A673 (cell line): ENCODE measurements at regions not wholly inside any gene's neighbourhood (a gene's known extent, or its start where the extent isn't known, plus 50 kb on each side); places are given as distances from the start of the nearest gene placed in this dataset.
"Not testable (repeated sequence)": the region's sequence is repeated elsewhere in the genome, so short reads cannot be mapped to it uniquely, and the experiment has no call there.

Experiments used
- BruUV-seq: library from RNA; stranded (reverse); fragments of 400-500 nt; replicated peaks from 2 replicates; lab custom pipeline; 2021; lab: Mats Ljungman, UMichigan
- CTCF ChIA-PET: fragments of 300-600 bp; sonication (Branson Sonifier 250); formaldehyde crosslinking; loops from one replicate; lab custom pipeline; 2022; ENCODE audit warnings: antibody characterized with exemption; lab: Charles Lee
- POLR2A ChIA-PET: fragments of 300-600 bp; sonication (Branson Sonifier 250); formaldehyde crosslinking; loops from one replicate; lab custom pipeline; 2022; ENCODE audit warnings: antibody characterized with exemption; ENCODE audit not compliant: low non-redundant PET; lab: Charles Lee
- DNase-seq: peaks from one replicate; pipeline ENCODE4 v3.0.0-alpha.2; 2015; ENCODE audit warnings: low spot score
- H3K27ac ChIP-seq: fragments of 200-600 bp; sonication (generic); 2 replicates; pipeline ENCODE4 v1.5.1; 2016; ENCODE audit warnings: mixed run types, low read depth, mild to moderate bottlenecking, mixed read lengths, antibody characterized with exemption, low read length; ENCODE audit not compliant: poor library complexity, severe bottlenecking
- H3K27me3 ChIP-seq: fragments of 200-600 bp; sonication (generic); replicated peaks from 2 replicates; pipeline ENCODE4 v1.6.1; 2017; ENCODE audit warnings: mixed run types, low read depth, mild to moderate bottlenecking, mixed read lengths, antibody characterized with exemption, low read length; ENCODE audit not compliant: insufficient read depth, poor library complexity
- H3K36me3 ChIP-seq: fragments of 200-600 bp; sonication (generic); 2 replicates; pipeline ENCODE4 v1.6.1; 2016; ENCODE audit warnings: mixed run types, mild to moderate bottlenecking, mixed read lengths, antibody characterized with exemption, low read length; ENCODE audit not compliant: insufficient read depth, poor library complexity, severe bottlenecking
- H3K4me1 ChIP-seq: fragments of 200-600 bp; sonication (generic); 2 replicates; pipeline ENCODE4 v1.6.1; 2017; ENCODE audit warnings: mixed run types, mild to moderate bottlenecking, mixed read lengths, antibody characterized with exemption, low read length; ENCODE audit not compliant: insufficient read depth, poor library complexity, severe bottlenecking
- H3K4me3 ChIP-seq: fragments of 200-600 bp; sonication (generic); 2 replicates; pipeline ENCODE4 v1.5.1; 2016; ENCODE audit warnings: low read depth, mixed run types, mild to moderate bottlenecking, mixed read lengths, low read length; ENCODE audit not compliant: poor library complexity, severe bottlenecking
- H3K9me3 ChIP-seq: fragments of 200-600 bp; sonication (generic); 2 replicates; pipeline ENCODE4 v1.6.1; 2016; ENCODE audit warnings: mixed run types, low read depth, mild to moderate bottlenecking, mixed read lengths, antibody characterized with exemption, low read length; ENCODE audit not compliant: poor library complexity, severe bottlenecking
- EZH2 ChIP-seq: fragments of 200-600 bp; sonication (generic); IDR thresholded peaks from 2 replicates; pipeline ENCODE4 v1.6.1; 2017; ENCODE audit warnings: borderline replicate concordance, low read depth, mild to moderate bottlenecking, mixed read lengths, antibody characterized with exemption, low read length; ENCODE audit not compliant: poor library complexity, severe bottlenecking
- intact Hi-C: fragments of 100-400 bp; cut with micrococcal nuclease; formaldehyde crosslinking; loops from one replicate; pipeline ENCODE4 v1.10.0; 2022; ENCODE audit not compliant: unreplicated experiment
- TF ChIP-seq, protein P1 (sequence below): fragments of 300-800, 200-600 bp; sonication (generic); conservative IDR thresholded peaks from 2 replicates; pipeline ENCODE4 v1.5.1; 2017; ENCODE audit warnings: low read depth, mild to moderate bottlenecking, antibody characterized with exemption, low read length, moderate library complexity, mixed read lengths

DNA sequence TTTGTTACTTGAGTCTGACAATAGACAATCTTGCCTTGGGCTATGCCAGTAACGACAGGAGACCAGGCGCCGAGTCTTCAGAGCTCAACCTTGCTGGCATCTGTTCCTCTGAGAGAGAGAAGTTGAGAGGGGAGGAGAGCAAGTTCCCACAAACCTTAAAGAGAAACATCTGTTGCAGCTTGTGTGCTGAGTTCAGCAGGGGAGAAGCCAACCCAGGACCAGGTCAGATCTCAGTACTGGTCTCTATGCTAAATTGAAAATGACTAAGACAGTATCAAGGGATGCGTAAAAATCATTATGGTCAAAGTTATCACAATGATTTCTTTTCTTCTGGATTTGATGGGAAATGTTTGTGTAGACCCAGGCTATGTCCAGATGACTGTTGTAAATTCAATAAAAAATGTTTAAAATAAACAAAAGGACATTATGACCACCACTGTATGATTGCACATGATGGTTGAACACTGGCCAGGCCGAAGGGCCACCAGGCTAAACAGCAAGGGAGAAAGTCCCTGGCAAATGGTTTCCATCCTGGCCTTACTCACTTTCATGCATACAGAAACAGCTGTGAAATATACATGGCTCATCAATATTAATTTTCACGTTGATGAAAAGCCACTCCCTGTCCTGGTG, 100.3 kb upstream of the PMAIP1 start:
- H3K27me3 ChIP-seq: no peaks in the 10 kb centered on the region
- ChIA-PET POLR2A (no interaction called here), CTCF (no interaction called here)
- H3K4me1 ChIP-seq: no peaks in the 10 kb centered on the region
- BruUV-seq: no TSS peak
- no peak for TF ChIP-seq EZH2
- TF ChIP-seq, protein P1, sequence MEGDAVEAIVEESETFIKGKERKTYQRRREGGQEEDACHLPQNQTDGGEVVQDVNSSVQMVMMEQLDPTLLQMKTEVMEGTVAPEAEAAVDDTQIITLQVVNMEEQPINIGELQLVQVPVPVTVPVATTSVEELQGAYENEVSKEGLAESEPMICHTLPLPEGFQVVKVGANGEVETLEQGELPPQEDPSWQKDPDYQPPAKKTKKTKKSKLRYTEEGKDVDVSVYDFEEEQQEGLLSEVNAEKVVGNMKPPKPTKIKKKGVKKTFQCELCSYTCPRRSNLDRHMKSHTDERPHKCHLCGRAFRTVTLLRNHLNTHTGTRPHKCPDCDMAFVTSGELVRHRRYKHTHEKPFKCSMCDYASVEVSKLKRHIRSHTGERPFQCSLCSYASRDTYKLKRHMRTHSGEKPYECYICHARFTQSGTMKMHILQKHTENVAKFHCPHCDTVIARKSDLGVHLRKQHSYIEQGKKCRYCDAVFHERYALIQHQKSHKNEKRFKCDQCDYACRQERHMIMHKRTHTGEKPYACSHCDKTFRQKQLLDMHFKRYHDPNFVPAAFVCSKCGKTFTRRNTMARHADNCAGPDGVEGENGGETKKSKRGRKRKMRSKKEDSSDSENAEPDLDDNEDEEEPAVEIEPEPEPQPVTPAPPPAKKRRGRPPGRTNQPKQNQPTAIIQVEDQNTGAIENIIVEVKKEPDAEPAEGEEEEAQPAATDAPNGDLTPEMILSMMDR: no peak
- no peak for DNase-seq
- H3K9me3 ChIP-seq: no peaks in the 10 kb centered on the region
- H3K4me3 ChIP-seq: no peak overlapping the region
- intact Hi-C loops: no loop called here
- no peaks in the 10 kb centered on the region for H3K36me3 ChIP-seq
- no peak overlapping the region for H3K27ac ChIP-seq

DNA sequence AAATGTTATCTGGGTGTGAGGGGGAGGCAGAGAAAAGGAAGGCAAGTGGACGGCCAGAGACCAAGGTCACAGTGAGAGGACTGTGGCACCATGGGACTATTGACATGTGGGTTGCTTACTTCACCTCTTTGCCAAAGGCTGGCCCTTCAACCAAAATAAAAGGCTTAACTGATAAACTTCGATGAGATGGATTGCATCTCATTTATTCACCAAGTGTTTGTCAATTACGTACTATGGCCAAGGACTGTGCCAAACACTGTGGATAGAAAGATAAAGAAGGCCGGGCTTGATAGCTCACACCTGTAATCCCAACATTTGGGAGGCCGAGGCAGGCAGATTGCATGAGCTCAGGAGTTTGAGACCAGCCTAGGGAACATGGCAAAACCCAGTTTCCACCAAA, 98.7 kb upstream of the CCBE1 start:
- POLR2A ChIA-PET: no interaction called here
- intact Hi-C loops: no loop called here
- H3K27me3 ChIP-seq: no peaks in the 10 kb centered on the region
- H3K9me3 ChIP-seq: no peaks in the 10 kb centered on the region
- DNase-seq: no peak
- no peak for TF ChIP-seq EZH2
- TF ChIP-seq, protein P1: no peak
- BruUV-seq: no TSS peak
- no peaks in the 10 kb centered on the region for H3K4me1 ChIP-seq
- CTCF ChIA-PET: no interaction called here
- no peak overlapping the region for H3K4me3 ChIP-seq
- no peaks in the 10 kb centered on the region for H3K36me3 ChIP-seq
- no peak overlapping the region for H3K27ac ChIP-seq

DNA sequence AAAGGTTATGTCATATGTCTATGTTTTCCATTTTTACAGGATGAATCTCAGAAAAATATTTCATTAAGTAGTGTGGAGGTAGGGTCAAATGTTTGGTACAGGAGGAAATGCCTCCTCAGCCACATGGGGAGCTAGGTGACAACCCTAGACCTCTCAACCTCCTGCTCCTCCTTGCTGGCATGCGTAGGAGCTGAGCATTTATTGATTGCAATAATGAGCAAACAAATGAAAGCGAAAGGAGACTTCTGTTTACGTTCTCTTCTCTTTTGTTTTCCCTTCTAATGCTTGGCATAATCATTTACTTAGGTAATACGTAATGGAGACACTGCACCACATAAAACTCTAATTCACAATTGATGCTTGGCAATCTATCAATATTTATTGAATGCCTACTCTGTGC, 95.1 kb upstream of the CCBE1 start:
- H3K4me3 ChIP-seq: no peak overlapping the region
- no peaks in the 10 kb centered on the region for H3K9me3 ChIP-seq
- no peaks in the 10 kb centered on the region for H3K4me1 ChIP-seq
- ChIA-PET CTCF (no interaction called here), POLR2A (no interaction called here)
- no peak for TF ChIP-seq EZH2
- TF ChIP-seq, protein P1: no peak
- H3K27me3 ChIP-seq: no peaks in the 10 kb centered on the region
- H3K27ac ChIP-seq: no peak overlapping the region
- no peak for DNase-seq
- intact Hi-C loops: no loop called here
- H3K36me3 ChIP-seq: no peaks in the 10 kb centered on the region
- BruUV-seq: no TSS peak

- POLR2A ChIA-PET, H3K4me3 ChIP-seq, H3K36me3 ChIP-seq, H3K27me3 ChIP-seq, H3K27ac ChIP-seq, H3K4me1 ChIP-seq, H3K9me3 ChIP-seq, intact Hi-C loops, DNase-seq, BruUV-seq, CTCF ChIA-PET: not testable (repeated sequence)
Measured at GRCh38 chr18:59790346-59790936, 93.2 kb upstream of the CCBE1 start.
